Body of pancreas (tissue), 4 donors: ENCODE measurements at regions not wholly inside any gene's neighbourhood (a gene's known extent, or its start where the extent isn't known, plus 50 kb on each side); places are given as distances from the start of the nearest gene placed in this dataset.

Experiments
- ATAC-seq: fragments of 150-250 bp; one replicate; pipeline ENCODE4 v1.9.1; 2016
- DNase-seq, 4 donors: peaks; one replicate each; pipeline ENCODE4 v3.0.0-alpha.2; 2019
- H3K27ac ChIP-seq, 4 donors: fragments of 200-600 bp; sonication (generic); 1 replicate in 3 of 4; 2 replicates in 1 of 4; pipeline versions ENCODE4 v1.5.1 to v1.6.1; 2016 to 2019; ENCODE audit warnings: mild to moderate bottlenecking in 1 of 4, mixed read lengths in 1 of 4, moderate library complexity in 1 of 4
- H3K27me3 ChIP-seq, 2 donors: fragments of 200-600 bp; sonication (generic); one replicate each; pipeline ENCODE4 v1.6.0; 2016; ENCODE audit warnings: mild to moderate bottlenecking in 1 of 2
- H3K36me3 ChIP-seq, 2 donors: fragments of 200-600 bp; sonication (generic); replicated peaks in 1 of 2; 2 replicates each; pipeline ENCODE4 v1.5.1; 2016; ENCODE audit warnings: low read depth in 2 of 2; ENCODE audit not compliant: insufficient read depth in 1 of 2
- H3K4me1 ChIP-seq: fragments of 200-600 bp; sonication (generic); one replicate; pipeline ENCODE4 v1.6.0; 2016
- H3K4me3 ChIP-seq, 2 donors: fragments of 200-600 bp; sonication (generic); 1 replicate in 1 of 2; 2 replicates in 1 of 2; pipeline ENCODE4 v1.5.1; 2016 to 2019
- H3K9me3 ChIP-seq, 3 donors: fragments of 200-600 bp; sonication (generic); 1 replicate in 2 of 3; 2 replicates in 1 of 3; pipeline ENCODE4 v1.5.1; 2016
- CTCF ChIP-seq, 7 experiments: fragments of 450-650 bp in 4 of 7; fragments of 200-600 bp in 3 of 7; sonication (generic) in 3 of 7; IDR thresholded peaks; one replicate each; pipeline ENCODE4 v1.5.1; 2016 to 2019; ENCODE audit warnings: antibody characterized with exemption in 7 of 7
- POLR2A ChIP-seq, 3 donors: fragments of 450-650 bp; IDR thresholded peaks; one replicate each; pipeline ENCODE4 v1.6.1; 2016; ENCODE audit warnings: antibody characterized with exemption in 3 of 3, mild to moderate bottlenecking in 2 of 3
- WGBS, 2 donors: methylation state at CpG; one replicate each; pipeline ENCODE4 v1.1.5; 2017; 5-methylcytosine and 5-hydroxymethylcytosine counted together
- intact Hi-C: fragments of 100-400 bp; cut with DNase I; formaldehyde crosslinking; loops from one replicate; pipeline ENCODE4 v1.15.1; 2023

- H3K27me3 ChIP-seq: no peaks in the 10 kb centered on the region
- DNase-seq (no peak), ATAC-seq (no peak)
- no peak overlapping the region for H3K27ac ChIP-seq
- TF ChIP-seq POLR2A (IDR thresholded peaks at IDR 0.05) (no peak), CTCF (IDR thresholded peaks at IDR 0.05) (no peak)
- intact Hi-C loops: no loop called here
- H3K36me3 ChIP-seq: no peaks in the 10 kb centered on the region
- peaks cover 0 to 7% (median 0%) of the 10 kb centered on the region in 3 donors for H3K9me3 ChIP-seq
- 73 to 77% methylated on average over 4 of the region's 4 CpGs for WGBS, 2 donors
- H3K4me3 ChIP-seq: no peak overlapping the region
- H3K4me1 ChIP-seq: no peaks in the 10 kb centered on the region
Measured at GRCh38 chr10:31170636-31171035, 139.0 kb upstream of the ZNF438 start.

DNA sequence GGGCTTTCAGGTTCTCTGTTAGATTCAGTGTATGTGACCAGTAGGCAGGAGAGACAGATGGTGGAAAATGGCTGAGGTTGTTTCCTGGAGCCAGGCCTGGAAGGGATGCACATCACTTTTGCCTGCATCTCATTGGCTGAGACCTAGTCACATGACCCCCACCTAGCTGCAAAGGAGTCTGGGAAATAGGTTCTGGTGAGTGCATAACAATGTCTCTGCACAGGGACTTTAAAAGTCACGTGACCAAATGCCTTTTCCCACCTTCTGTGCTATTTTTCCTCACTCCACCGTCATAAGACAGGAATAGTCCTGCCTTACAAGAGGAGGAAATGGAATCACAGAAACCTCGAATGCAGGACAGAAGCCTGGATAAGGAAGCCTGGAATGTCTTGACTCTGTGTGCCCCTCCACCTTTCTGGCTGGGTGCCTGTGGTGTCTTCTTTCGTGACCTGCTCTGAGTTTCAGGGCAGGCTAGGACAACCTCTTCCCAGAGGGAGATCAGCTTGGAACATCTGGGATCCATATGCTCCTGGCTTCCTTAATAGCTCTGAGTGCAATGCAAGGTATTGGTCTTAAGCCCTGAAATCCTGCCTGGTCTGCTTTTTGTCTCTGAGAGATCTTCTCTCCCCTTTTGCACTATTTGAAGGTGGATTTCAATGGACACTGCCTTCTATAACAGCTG is 139.9 kb upstream of the ZNF438 start:
- WGBS, 2 donors: 68 to 83% methylated on average over 4 of the region's 4 CpGs
- H3K27me3 ChIP-seq: no peaks in the 10 kb centered on the region
- peaks cover 0 to 7% (median 0%) of the 10 kb centered on the region in 3 donors for H3K9me3 ChIP-seq
- TF ChIP-seq POLR2A (IDR thresholded peaks at IDR 0.05) (no peak), CTCF (IDR thresholded peaks at IDR 0.05) (no peak)
- ATAC-seq (no peak), DNase-seq (no peak)
- no peak overlapping the region for H3K4me3 ChIP-seq
- intact Hi-C loops: no loop called here
- H3K27ac ChIP-seq: no peak overlapping the region
- H3K36me3 ChIP-seq: no peaks in the 10 kb centered on the region
- H3K4me1 ChIP-seq: no peaks in the 10 kb centered on the region

DNA sequence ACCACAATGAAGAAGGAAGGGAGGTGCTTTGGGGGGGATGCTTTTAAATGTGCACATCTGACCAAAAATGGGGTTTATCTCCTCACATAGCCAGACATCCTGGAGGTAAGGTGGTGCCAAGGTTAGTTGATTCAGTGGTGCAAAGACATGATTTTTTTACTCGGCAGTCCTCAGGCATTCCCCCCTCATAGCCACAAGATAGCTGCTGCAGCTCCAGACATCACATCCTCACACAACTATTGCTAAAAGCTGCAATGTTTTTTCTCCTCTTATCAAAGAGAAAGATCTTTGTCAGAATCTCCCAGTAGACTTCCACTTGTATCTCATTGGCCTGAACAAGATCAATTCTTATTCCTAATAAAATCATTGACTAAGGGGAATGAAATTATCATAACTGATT is 141.3 kb upstream of the ZNF438 start:
- DNase-seq (no peak), ATAC-seq (no peak)
- H3K9me3 ChIP-seq: peaks cover 0 to 7% (median 0%) of the 10 kb centered on the region in 3 donors
- no peaks in the 10 kb centered on the region for H3K4me1 ChIP-seq
- intact Hi-C loops: no loop called here
- H3K27me3 ChIP-seq: no peaks in the 10 kb centered on the region
- H3K4me3 ChIP-seq: no peak overlapping the region
- H3K27ac ChIP-seq: no peak overlapping the region
- WGBS, 2 donors: 87 to 100% methylated on average over 1 of the region's 1 CpG
- no peaks in the 10 kb centered on the region for H3K36me3 ChIP-seq
- TF ChIP-seq POLR2A (IDR thresholded peaks at IDR 0.05) (no peak), CTCF (IDR thresholded peaks at IDR 0.05) (no peak)

DNA sequence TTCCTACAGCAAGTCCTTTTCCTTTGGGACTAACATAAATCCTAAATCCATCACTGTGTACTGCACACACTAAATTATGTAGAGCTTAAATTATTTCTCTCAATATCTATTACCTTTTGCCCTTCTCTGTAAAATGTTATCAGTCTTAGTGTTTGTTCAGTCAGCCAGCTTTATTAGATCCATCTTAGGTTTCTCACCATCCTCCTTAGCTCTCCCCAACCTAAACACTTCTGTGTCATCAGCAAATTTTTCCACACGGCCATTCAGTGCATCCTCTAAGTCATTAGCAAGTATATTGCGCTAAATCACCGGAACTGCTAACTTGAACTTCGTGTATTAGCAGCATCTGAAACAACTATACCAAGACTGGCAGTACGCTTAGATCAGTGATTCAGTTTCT is 142.1 kb upstream of the ZNF438 start:
- Histone ChIP-seq H3K36me3 (no peaks in the 10 kb centered on the region), H3K9me3 (peaks cover 0 to 7% (median 0%) of the 10 kb centered on the region in 3 donors), H3K27me3 (no peaks in the 10 kb centered on the region), H3K4me3 (no peak overlapping the region), H3K4me1 (no peaks in the 10 kb centered on the region), H3K27ac (no peak overlapping the region)
- WGBS, 2 donors: 71 to 78% methylated on average over 5 of the region's 5 CpGs
- ATAC-seq (no peak), DNase-seq (no peak)
- intact Hi-C loops: no loop called here
- TF ChIP-seq CTCF (IDR thresholded peaks at IDR 0.05) (no peak), POLR2A (IDR thresholded peaks at IDR 0.05) (no peak)

DNA sequence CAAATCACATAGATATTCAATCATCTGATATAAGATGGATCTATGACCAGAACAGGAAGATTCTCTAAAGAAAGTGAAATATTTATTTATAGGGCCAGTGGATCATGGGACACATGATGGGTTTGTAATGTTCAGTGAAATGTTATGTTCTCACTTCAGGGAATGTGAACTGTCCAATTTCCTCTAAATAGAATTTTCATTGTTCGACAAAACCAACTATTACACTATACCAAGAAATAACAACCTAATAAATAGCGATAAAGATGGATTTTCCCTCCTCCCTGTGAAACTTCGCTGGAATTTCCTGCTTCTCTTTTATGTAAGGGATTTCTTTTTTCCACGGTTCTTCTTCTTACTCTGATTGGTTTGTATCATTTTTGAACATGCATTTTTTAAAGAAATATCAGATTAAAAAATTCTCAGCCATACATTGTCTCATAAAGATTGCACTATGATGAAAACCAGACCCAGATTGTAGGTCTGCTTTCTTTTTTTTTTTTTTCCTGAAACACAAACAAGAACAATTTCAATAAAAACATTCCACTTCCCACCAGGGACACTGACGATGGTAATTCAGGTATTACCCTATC is 139.8 kb upstream of the ZEB1 start:
- Histone ChIP-seq H3K36me3 (no peaks in the 10 kb centered on the region), H3K27ac (no peak overlapping the region), H3K27me3 (no peaks in the 10 kb centered on the region), H3K9me3 (no peaks in the 10 kb centered on the region), H3K4me3 (no peak overlapping the region), H3K4me1 (no peaks in the 10 kb centered on the region)
- intact Hi-C loops: no loop called here
- 68 to 70% methylated on average over 5 of the region's 5 CpGs for WGBS, 2 donors
- no peak for TF ChIP-seq POLR2A (IDR thresholded peaks at IDR 0.05)
- TF ChIP-seq CTCF (IDR thresholded peaks at IDR 0.05): no peak
- ATAC-seq: no peak
- DNase-seq: no peak
